ENCODE measurements at regions not wholly inside any gene's neighbourhood (a gene's known extent, or its start where the extent isn't known, plus 50 kb on each side); places are given as distances from the start of the nearest gene placed in this dataset.

- Histone ChIP-seq H3K27ac (ENCODE audit: insufficient read depth, low read length) (no peak overlapping the region), H3K4me2 (ENCODE audit: low read depth, low read length) (no peak overlapping the region), H3K14ac (replicated peaks; ENCODE audit: low read depth, low read length) (peak overlapping the region; percentile 84), H4K91ac (ENCODE audit: insufficient read depth, low read depth, low read length) (no peak overlapping the region), H2BK15ac (ENCODE audit: low read depth, low read length) (peak overlapping the region; percentile 6; the same call in 1 of the 3 replicates), H3K36me3 (ENCODE audit: control insufficient read depth, insufficient read depth, low read length) (no peaks in the 10 kb centered on the region), H3K9me3 (ENCODE audit: control insufficient read depth, insufficient read depth, low read length) (peaks cover under 1% of the 10 kb centered on the region; the same call in 1 of the 2 replicates), H4K5ac (ENCODE audit: low read depth, low read length) (peak overlapping the region; percentile 61; the same call in 1 of the 2 replicates), H3K9me1 (ENCODE audit: insufficient read depth, low read length) (0 out of 2 replicates have a peak, but pooled peaks cover 3% of the 10 kb centered on the region), H2AK5ac (ENCODE audit: low read depth, low read length) (peak overlapping the region; percentile 63; the same call in 1 of the 2 replicates), H3K18ac (ENCODE audit: low read depth, low read length) (peak overlapping the region; percentile 33; the same call in 1 of the 2 replicates), H3K27me3 (ENCODE audit: control insufficient read depth, insufficient read depth, low read length) (no peaks in the 10 kb centered on the region), H3K4me3 (ENCODE audit: insufficient read depth, low read depth, low read length) (no peak overlapping the region), H2AFZ (replicated peaks; ENCODE audit: low read length, poor library complexity) (peak overlapping the region; percentile 78), H3K56ac (ENCODE audit: extremely low read depth, insufficient read depth, low read length) (no peak overlapping the region), H3K4me1 (ENCODE audit: control insufficient read depth, insufficient read depth, low read length) (peaks cover 8% of the 10 kb centered on the region), H2BK120ac (ENCODE audit: low read depth, low read length) (peak overlapping the region; percentile 56; the same call in 1 of the 2 replicates), H2BK5ac (ENCODE audit: low read depth, low read length, poor library complexity, severe bottlenecking) (peak overlapping the region; percentile 10), H2BK20ac (ENCODE audit: low read depth, low read length) (peak overlapping the region; percentile 65), H4K8ac (ENCODE audit: low read depth in 2 of 2, low read length in 2 of 2) (peak overlapping the region in 1 of 2 experiments; percentile 72; a peak in 1 of 4 replicates), H4K20me1 (ENCODE audit: insufficient read depth, low read length) (no peaks in the 10 kb centered on the region), H3K23ac (ENCODE audit: low read depth, low read length) (no peak overlapping the region; the same call in none of the 2 replicates), H3K4ac (ENCODE audit: low read depth, low read length) (peak overlapping the region; percentile 37; the same call in 1 of the 2 replicates), H2AK9ac (replicated peaks; ENCODE audit: low read depth, low read length, poor library complexity) (peak overlapping the region; percentile 88), H3K9ac (ENCODE audit: low read depth, low read length) (no peak overlapping the region), H3K79me1 (ENCODE audit: low read depth in 1 of 2, low read length in 2 of 2) (no peaks in the 10 kb centered on the region)
- 29% methylated on average over 2 of the region's 6 CpGs; no CpG with 5 or more reads in 1 of the 2 experiments for WGBS, 2 experiments (ENCODE audit: extremely low coverage in 2 of 2, insufficient read length in 1 of 2)
- ATAC-seq (ENCODE audit: low read depth) (peak; percentile 61), DNase-seq (peak; percentile 73)
- dilution Hi-C loops (cut with HindIII; ENCODE audit: low sequenced_read_pairs, unreplicated experiment) (no loop called here), intact Hi-C loops (cut with micrococcal nuclease) (no loop called here), in situ Hi-C loops (cut with MboI; ENCODE audit: low sequenced_read_pairs) (no loop called here)
- ChIA-PET POLR2A (ENCODE audit: unreplicated experiment) (no interaction called here), CTCF (no interaction called here)
- TF ChIP-seq POLR2A (IDR thresholded peaks at IDR 0.05; ENCODE audit: low read depth, low read length) (no peak), SMC3 (IDR thresholded peaks at IDR 0.05; ENCODE audit: low read depth, low read length) (no peak), CEBPB (IDR thresholded peaks at IDR 0.05; ENCODE audit: low read depth, low read length) (no peak), RCOR1 (IDR thresholded peaks at IDR 0.05; ENCODE audit: insufficient replicate concordance, low read length) (no peak), NFE2L2 (IDR thresholded peaks at IDR 0.05; ENCODE audit: low read depth, low read length) (no peak), MXI1 (IDR thresholded peaks at IDR 0.05; ENCODE audit: borderline replicate concordance, low read depth, low read length) (no peak), RAD21 (IDR thresholded peaks at IDR 0.05; ENCODE audit: low read length) (0 out of 2 replicates have a peak, but pooled peaks have one; percentile 5)
- BruUV-seq (replicated peaks) = no TSS peak
These were observed 76.1 kb downstream of the C9orf50 start for GRCh38 chr9:129544761-129545160.
